ENCODE measurements at regions not wholly inside any gene's neighbourhood (a gene's known extent, or its start where the extent isn't known, plus 50 kb on each side); places are given as distances from the start of the nearest gene placed in this dataset.

DNA sequence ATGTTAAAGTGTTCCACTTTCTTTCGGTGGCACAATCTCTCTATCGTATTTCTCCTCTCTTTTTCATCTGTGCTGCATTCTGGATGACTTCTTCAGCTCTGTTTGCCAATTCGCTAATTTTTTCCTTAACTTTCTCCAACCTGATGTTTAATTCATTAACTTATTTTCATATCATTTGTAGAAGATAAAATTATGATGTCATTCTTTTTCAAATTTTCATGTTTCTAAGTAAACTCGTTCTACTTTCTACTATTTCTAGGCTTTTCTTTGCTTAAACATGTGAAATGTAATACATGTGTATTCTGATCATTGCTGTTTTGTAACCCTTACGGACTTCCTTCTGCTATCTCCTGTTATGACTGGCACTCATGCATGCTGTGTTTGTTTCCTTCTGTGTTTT is 648.4 kb downstream of the QKI start:
- no peak overlapping the region for H3K27ac ChIP-seq
- TF ChIP-seq, protein P1, sequence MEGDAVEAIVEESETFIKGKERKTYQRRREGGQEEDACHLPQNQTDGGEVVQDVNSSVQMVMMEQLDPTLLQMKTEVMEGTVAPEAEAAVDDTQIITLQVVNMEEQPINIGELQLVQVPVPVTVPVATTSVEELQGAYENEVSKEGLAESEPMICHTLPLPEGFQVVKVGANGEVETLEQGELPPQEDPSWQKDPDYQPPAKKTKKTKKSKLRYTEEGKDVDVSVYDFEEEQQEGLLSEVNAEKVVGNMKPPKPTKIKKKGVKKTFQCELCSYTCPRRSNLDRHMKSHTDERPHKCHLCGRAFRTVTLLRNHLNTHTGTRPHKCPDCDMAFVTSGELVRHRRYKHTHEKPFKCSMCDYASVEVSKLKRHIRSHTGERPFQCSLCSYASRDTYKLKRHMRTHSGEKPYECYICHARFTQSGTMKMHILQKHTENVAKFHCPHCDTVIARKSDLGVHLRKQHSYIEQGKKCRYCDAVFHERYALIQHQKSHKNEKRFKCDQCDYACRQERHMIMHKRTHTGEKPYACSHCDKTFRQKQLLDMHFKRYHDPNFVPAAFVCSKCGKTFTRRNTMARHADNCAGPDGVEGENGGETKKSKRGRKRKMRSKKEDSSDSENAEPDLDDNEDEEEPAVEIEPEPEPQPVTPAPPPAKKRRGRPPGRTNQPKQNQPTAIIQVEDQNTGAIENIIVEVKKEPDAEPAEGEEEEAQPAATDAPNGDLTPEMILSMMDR (IDR thresholded peaks at IDR 0.05): no peak
- no peak for TF ChIP-seq POLR2A (IDR thresholded peaks at IDR 0.05)
- ATAC-seq (no peak), DNase-seq (no peak)
- 48% methylated on average over 5 of the region's 5 CpGs for WGBS (ENCODE audit: insufficient coverage, low coverage, low lambda C conversion rate, missing lambda C conversion rate)
- no peak overlapping the region for H3K4me3 ChIP-seq
- H3K4me1 ChIP-seq: no peaks in the 10 kb centered on the region
- no peaks in the 10 kb centered on the region for H3K9me3 ChIP-seq
- H3K36me3 ChIP-seq: no peaks in the 10 kb centered on the region
- intact Hi-C loops (cut with DNase I): no loop called here
- peaks cover 0 to 6% of the 10 kb centered on the region in 2 donors for H3K27me3 ChIP-seq

DNA sequence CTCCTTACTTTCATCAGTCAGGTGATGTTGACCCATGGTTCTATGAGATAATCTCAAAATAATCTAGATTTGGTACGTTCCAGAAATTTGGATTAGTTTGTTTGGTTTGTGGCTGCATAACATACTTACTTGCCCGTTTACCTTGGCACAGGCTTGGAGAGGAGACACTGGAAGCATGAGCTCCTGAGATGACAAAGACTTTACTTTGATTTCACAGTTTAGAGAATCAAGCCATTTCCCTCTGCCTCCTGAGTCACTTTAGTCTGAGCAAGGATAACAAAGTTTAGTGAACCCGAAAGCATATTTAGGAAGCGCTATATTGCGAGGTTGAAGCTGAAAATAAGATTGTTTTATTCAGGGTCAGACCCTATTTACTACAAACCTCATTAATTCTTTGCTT is 643.4 kb downstream of the QKI start:
- no peak for TF ChIP-seq POLR2A (IDR thresholded peaks at IDR 0.05)
- TF ChIP-seq, protein P1 (IDR thresholded peaks at IDR 0.05): no peak
- Histone ChIP-seq H3K27ac (no peak overlapping the region), H3K4me3 (no peak overlapping the region), H3K4me1 (no peaks in the 10 kb centered on the region), H3K9me3 (no peaks in the 10 kb centered on the region), H3K27me3 (peaks cover 0 to 6% of the 10 kb centered on the region in 2 donors), H3K36me3 (no peaks in the 10 kb centered on the region)
- WGBS (ENCODE audit: insufficient coverage, low coverage, low lambda C conversion rate, missing lambda C conversion rate): 54% methylated on average over 5 of the region's 5 CpGs
- DNase-seq (no peak), ATAC-seq (no peak)
- intact Hi-C loops (cut with DNase I): no loop called here

DNA sequence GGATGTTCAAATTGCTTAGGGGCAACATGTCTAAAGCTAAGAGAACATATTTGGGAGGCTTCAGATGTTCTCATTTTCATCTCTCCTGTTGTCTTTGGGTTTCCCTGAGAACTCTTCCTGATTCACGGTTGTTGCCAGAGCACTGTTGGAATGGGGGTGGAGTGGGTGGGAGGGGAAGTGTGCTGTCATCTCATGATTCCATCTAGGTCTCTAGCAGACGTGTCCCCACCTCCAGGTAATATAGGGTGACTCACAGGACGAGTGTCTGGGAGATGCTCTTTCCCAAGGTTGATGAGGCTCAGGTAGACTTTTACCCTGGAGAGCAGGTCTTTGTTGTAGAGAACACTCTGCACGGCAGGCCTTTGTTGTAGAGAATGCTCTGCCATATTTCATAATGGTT is 636.9 kb downstream of the QKI start:
- no peak overlapping the region for H3K27ac ChIP-seq
- intact Hi-C loops (cut with DNase I): no loop called here
- ATAC-seq (no peak), DNase-seq (no peak)
- H3K36me3 ChIP-seq: no peaks in the 10 kb centered on the region
- no peak overlapping the region for H3K4me3 ChIP-seq
- 34% methylated on average over 3 of the region's 4 CpGs for WGBS (ENCODE audit: insufficient coverage, low coverage, low lambda C conversion rate, missing lambda C conversion rate)
- no peaks in the 10 kb centered on the region for H3K4me1 ChIP-seq
- TF ChIP-seq, protein P1 (IDR thresholded peaks at IDR 0.05): no peak
- TF ChIP-seq POLR2A (IDR thresholded peaks at IDR 0.05): no peak
- no peaks in the 10 kb centered on the region for H3K27me3 ChIP-seq
- H3K9me3 ChIP-seq: no peaks in the 10 kb centered on the region

DNA sequence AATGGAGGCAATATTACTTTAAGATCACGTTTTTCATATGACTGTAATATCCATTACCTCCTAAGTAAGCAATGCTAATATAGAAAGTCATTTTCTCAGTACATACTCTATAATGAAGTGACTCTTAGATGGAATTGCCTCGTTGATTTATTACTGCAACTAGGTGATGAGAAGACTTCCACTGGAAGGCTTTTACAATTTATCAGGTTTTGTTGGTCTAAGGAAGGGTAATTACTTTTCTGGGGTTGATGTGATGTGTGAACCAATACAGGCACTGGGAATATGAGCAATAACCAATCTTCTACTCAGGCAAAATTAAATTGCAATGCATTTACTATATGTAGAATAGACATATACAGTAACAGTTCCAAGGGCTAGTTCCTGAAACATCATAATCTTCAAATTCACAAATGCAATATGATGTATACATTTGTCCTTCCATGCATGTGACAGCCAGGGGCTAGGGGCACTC is 635.0 kb downstream of the QKI start:
- no peak for DNase-seq
- intact Hi-C loops (cut with DNase I): no loop called here
- Histone ChIP-seq H3K36me3 (no peaks in the 10 kb centered on the region), H3K27me3 (no peaks in the 10 kb centered on the region), H3K27ac (no peak overlapping the region), H3K9me3 (no peaks in the 10 kb centered on the region), H3K4me1 (no peaks in the 10 kb centered on the region), H3K4me3 (no peak overlapping the region)
- no peak for TF ChIP-seq POLR2A (IDR thresholded peaks at IDR 0.05)
- TF ChIP-seq, protein P1 (IDR thresholded peaks at IDR 0.05): no peak
- ATAC-seq: no peak
- WGBS (ENCODE audit: insufficient coverage, low coverage, low lambda C conversion rate, missing lambda C conversion rate): 42% methylated on average over 2 of the region's 2 CpGs
